ENCODE measurements at regions not wholly inside any gene's neighbourhood (a gene's known extent, or its start where the extent isn't known, plus 50 kb on each side); places are given as distances from the start of the nearest gene placed in this dataset.

DNA sequence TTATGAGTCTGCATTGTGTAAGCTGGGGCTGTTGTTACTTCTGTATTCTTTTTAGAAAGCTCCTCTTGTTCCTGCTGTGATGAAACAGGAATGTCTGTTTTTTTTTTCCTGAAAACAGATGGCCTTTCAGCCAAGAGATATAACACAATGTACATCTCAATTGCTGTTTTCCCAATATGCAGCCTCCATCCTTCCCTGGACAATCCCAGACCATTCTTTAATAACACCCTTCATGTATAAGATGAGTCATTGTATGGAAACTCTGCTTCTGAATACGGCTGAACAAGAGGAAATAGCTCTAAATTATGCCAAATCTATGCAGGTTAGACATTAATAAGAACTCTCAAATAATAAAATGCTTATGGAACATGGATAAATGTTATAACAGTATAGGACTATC lies 60.2 kb upstream of the LRRC4C start:
- TF ChIP-seq, protein P1, sequence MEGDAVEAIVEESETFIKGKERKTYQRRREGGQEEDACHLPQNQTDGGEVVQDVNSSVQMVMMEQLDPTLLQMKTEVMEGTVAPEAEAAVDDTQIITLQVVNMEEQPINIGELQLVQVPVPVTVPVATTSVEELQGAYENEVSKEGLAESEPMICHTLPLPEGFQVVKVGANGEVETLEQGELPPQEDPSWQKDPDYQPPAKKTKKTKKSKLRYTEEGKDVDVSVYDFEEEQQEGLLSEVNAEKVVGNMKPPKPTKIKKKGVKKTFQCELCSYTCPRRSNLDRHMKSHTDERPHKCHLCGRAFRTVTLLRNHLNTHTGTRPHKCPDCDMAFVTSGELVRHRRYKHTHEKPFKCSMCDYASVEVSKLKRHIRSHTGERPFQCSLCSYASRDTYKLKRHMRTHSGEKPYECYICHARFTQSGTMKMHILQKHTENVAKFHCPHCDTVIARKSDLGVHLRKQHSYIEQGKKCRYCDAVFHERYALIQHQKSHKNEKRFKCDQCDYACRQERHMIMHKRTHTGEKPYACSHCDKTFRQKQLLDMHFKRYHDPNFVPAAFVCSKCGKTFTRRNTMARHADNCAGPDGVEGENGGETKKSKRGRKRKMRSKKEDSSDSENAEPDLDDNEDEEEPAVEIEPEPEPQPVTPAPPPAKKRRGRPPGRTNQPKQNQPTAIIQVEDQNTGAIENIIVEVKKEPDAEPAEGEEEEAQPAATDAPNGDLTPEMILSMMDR (conservative IDR thresholded peaks at IDR 0.05; ENCODE audit: low read length) = no peak
- no peak for TF ChIP-seq EZH2phosphoT487 (IDR thresholded peaks at IDR 0.05; ENCODE audit: borderline replicate concordance, low read depth, low read length)

Data from OCI-LY7 (cell line).